Stimulated activated CD4-positive, alpha-beta T cell treated with anti-CD3 and anti-CD28 coated beads, Interleukin-2, amount 100 ng/mL, for 4 hours (primary cell): ENCODE measurements at regions not wholly inside any gene's neighbourhood (a gene's known extent, or its start where the extent isn't known, plus 50 kb on each side); places are given as distances from the start of the nearest gene placed in this dataset.
"Not testable (repeated sequence)": the region's sequence is repeated elsewhere in the genome, so short reads cannot be mapped to it uniquely, and the experiment has no call there.

Experiments
- DNase-seq: peaks from one replicate; pipeline ENCODE4 v3.0.0-alpha.2; 2020; ENCODE audit warnings: low read depth

DNA sequence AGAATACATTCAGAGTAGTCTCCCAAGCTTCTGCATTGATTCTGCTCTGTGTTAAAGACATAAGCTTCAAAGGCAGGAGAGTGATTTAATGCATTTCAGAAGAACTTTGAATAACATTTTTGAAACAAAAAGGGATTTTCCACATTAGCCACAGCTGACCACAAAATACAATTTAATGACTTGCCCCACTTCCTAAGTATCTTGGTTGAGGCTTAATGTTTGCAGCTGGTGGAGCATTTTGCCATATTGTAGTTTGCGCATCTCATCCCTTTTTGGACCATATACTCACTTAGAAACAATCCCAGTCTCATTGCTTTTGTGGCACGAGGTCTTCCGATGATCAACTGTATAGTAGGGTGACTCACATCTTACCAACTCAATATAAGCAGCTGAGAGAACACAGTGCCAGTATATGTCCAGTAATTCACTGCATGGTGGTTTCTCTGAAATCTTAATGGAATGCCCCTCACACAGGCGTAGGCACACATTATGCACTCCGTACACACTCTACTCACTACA lies 455.8 kb upstream of the PTGER4 start:
- no peak for DNase-seq

DNA sequence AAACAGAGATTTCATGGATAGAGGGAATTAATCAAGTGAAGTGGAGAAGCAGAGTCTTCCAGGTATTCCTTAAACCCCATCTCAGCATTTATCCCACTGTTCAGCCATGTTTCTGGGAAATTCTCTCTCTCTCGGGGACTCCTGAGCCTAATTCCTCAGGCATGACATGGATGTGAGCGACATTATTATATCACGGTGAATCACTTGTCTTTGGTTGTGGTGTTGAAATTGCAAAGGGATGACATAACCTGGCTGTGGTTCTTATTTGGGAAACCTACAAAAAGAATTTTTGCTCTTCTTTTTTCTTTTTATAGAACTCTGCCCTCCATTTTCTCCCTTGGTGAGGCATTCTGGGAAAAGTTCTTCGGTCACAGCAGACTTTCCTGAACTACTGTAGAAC lies 457.9 kb upstream of the PTGER4 start:
- DNase-seq: no peak

DNA sequence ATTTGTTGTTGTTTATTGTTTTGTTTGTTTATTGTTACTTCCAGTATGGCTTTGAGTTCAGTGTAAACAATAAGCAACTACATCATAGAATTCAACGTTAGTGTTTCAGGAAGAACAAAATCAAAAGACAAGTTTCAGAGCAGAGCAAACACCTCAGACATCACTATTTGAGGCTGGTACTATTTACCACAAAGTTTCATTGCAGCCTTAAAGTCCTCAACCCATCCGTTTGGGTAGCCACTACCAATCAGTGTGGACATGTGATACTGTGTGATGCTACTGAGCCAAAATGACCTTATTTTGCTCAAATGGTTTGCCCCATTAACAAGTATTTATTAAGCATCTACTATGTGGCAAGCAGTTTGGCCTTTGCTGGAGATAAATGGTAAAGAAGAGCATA lies 458.5 kb upstream of the PTGER4 start:
- no peak for DNase-seq

DNA sequence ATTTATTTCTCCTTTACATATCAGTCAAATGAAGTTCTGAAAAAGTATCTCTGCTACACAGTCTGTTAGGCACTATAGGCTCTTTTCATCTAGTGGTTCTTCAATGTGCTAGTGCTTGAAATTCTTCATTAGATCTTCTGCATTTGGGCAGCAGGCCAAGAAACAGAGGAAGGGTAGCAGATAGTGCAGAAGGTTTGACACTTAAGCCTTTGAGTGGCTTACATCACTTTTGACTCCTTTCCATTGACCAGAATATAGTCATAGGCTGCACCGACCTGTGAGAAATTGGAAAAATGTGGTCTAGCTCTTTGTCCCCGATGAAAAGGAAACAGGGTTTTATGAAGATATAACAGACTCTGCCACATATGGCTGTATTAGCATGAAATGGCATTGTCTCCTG lies 459.5 kb upstream of the PTGER4 start:
- DNase-seq: no peak

DNA sequence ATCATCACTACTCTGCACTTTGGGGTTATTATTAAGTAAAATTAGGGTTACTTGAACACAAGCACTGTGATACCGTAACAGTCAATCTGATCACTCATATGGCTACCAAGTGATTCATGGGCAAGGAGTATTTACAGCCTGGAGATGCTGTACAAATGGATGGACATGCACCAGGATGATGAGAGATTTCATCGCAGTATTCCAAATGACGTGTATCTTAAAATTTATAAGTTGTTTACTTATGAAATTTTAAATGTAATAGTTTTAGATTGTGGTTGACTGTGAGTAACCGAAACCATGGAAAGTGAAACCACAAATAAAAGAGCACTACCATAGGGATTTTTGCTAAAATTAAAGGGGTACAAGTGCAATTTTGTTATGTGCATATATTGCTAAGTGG lies 462.2 kb upstream of the PTGER4 start:
- DNase-seq: no peak

DNA sequence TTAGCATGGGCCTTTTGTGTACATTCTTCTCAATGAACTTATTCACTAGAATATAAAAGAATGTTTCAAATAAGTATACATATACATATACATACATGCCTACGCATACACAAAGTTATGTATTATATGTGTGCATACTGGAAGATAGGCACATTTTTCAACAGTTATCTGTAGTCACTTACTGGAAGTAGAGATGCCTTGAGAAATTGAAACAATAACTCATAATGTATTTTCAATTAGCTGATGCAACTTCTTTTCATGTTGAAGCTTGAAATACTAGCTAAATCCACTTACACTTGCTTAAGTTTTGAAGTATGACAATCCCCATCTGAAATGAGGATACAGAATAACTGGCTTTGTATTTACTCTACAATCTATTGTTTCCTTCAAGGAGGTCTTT lies 469.0 kb upstream of the PTGER4 start:
- no peak for DNase-seq

DNA sequence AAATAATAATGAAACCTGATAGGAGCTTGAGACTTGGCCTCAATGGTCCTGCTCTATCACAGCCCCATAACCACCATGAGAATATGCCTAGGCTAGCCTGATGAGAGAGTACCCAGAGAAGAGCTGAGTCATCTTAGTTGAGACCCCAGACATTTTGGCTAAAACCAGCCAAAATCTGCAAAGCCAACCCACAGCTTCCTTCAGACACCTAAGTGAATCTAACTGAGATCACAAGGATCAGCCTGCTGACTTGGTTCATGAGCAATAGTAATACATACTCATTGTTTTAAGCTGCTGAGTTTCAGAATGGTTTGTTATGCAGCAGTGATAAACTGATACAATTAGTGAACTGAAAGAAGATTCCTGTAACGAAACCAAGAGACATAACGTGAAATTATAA lies 473.7 kb upstream of the PTGER4 start:
- no peak for DNase-seq

GRCh38 chr5:40204144-40204543 lies 475.6 kb upstream of the PTGER4 start:
- DNase-seq: no peak

DNA sequence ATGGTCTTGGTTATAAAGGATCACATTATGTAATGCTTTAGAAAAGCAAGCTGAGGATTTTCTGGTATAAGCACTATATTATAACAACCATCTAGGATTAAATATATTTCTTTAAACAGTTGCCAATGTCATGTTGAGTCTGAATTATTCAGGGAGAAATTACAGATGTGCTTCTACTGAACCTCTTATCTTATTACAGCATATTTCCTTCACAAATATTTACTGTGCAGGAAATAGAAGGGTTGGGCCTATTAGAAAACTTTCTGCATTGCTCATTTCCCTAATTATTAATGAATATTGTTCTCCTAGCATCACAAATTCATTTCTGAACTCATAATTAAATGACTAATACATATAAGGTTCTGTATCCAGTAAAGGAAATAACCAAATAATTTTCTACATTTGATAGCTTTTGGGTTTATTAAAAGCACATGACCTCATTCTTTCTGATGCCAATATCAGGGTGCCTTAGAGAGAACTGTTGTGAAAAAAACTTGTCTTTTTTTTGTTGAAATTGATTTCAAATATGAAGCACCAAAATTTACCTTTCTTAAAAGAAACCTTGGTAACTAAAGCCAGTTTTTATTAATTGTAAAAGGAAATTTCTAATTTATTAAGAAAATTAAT lies 476.8 kb upstream of the PTGER4 start:
- no peak for DNase-seq

DNA sequence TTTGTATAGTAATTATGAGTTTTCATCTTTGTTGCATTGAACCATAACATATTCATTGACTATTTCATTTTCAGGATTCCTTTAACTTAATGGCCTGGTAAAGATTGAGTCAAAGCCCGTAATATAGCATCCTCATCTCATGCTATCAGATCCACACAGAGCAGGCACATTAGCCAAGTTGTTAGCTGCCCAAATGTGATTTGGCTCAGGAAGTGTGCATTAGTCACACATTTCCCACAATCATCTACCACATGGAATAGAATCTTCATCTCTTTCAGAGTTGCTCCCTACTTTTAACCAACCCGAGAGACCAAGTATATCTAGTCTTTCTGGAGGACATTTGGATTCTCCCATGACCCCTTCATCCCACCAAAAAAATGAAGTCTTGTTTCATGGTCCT lies 481.0 kb upstream of the PTGER4 start:
- DNase-seq: no peak

- DNase-seq: not testable (repeated sequence)
These were observed 484.1 kb upstream of the PTGER4 start for GRCh38 chr5:40195574-40195973.

- no peak for DNase-seq
These were observed 488.6 kb upstream of the PTGER4 start for GRCh38 chr5:40191150-40191549.

DNA sequence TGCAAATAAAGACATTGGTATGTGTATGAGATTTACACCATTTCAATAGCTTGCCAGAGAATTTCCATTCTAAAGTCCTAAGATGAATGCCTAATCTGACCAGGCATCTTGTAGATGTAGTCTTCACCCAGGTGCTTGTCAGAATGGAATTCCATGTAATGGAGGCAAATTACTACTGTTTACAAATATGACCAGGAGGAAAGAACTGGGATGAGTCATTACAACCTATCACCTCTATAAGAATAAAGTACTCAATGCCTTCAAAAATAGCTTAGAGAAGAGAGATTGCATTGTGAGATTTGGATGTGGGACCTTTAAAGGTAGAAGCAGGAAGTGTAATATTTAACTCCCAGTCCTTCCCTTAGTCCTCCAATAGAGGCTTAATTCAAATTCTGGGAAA lies 507.0 kb upstream of the PTGER4 start:
- no peak for DNase-seq

- no peak for DNase-seq
These were observed 507.7 kb upstream of the PTGER4 start for GRCh38 chr5:40171971-40172370.

- no peak for DNase-seq
These were observed 512.4 kb upstream of the PTGER4 start for GRCh38 chr5:40167283-40167682.

DNA sequence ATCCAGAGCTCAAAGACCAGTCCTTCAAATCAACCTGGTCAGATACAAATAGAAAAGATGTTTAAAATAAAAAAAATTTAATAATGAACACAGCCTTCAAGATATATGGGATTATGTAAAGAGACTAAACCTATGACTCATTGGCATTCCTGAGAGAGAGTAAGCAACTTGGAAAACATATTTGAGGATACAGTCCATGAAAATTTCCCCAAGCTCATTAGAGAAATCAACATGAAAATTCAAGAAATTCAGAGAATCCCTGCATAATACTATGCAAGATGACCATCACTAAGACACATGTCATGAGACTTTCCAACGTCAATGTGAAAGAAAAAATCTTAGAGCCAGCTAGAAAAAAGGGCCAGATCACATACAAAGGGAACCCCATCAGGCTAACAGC lies 512.9 kb upstream of the PTGER4 start:
- no peak for DNase-seq

DNA sequence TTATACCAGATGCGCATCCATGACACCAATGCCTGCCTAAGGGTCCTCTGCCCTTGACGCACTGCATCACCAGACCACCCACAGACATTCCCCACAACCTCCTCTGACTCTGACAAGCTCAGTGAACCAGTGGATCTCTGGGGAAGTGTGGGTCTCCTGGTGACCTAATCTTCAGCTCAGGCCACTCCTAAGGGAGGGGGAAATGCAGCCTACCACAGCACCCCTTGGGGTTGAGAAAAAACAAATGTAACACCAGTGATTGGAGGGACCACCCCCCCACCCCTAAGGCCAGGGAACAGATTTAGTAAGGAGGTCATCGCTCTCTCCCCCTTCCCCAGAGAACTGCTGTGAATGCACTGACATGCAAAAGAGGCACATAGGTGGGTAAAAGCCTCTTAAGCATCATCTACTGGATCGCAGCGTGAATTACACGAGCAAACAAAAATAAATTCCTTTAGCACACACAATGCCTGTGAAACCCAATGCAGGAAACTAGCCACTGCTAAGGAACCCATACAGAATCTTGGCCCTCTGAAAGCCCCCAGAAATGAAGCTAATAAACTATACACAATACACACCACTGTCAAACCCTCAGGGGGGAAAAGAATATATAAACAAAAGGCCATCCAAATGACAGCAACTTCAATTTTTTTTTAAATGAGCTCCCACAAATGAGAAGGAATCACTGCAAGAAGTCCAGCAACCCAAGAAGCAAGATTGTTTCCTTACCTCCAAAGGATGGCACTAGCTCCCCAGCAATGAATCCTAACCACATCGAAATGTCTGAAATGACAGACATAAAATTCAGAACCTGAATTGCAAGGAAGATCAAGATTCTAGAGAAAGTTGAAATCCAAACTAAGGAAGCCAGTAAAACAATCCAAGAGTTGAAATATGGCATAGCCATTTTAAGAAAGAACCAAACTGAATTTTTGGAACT lies 513.7 kb upstream of the PTGER4 start:
- no peak for DNase-seq

DNA sequence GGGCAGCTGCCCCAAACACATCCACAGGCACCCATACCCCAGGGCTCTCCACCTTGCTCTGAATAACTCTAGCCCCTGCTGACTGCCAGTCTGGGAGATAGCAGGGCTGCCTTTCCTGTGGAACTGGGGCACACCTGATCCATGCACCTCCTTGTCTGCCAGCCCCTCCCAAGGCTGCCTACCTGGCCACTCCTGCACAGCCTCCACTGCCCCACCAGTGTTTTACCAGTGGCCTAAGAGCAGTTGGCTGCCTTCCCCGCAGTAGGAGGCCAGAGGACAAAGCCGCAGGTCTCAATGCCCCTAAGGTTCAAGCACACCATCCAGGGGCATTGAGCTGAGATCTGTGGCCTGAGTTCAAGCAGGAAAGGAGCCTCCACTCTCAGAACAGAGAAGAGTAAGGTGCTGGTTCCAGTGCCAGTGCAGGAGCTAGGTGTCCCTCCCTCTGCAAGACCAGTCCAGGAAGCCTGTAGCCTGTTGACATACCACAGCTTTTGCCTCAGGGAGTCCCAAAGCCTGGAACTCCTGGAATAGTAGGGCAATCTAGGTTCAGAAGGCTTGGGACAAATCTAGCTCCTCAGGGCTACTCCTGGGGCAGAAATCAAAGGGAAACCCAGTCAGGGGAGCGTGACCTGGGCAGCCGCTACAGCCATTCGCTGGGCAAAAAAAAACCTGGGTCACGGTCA lies 514.5 kb upstream of the PTGER4 start:
- DNase-seq: no peak

GRCh38 chr5:40160435-40160834 lies 519.3 kb upstream of the PTGER4 start:
- DNase-seq: no peak

DNA sequence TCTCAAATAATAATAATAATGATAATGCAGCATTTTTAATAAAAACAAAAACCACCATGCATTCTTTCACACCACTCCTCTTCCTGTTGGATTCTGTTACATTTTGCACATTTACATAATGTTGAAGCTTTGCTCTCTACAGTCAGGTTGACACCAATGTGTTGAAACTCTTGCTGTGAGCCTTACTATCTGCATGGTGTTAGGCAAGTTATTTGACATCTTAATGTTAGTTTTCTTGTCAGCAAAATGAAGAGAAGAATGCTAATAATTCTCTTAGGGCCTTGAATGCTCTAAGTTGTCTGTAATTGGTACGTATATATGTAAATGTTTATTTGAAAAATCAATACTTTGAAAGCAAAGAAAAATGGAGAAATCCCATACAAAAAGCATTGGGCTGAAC lies 525.5 kb upstream of the PTGER4 start:
- DNase-seq: no peak

DNA sequence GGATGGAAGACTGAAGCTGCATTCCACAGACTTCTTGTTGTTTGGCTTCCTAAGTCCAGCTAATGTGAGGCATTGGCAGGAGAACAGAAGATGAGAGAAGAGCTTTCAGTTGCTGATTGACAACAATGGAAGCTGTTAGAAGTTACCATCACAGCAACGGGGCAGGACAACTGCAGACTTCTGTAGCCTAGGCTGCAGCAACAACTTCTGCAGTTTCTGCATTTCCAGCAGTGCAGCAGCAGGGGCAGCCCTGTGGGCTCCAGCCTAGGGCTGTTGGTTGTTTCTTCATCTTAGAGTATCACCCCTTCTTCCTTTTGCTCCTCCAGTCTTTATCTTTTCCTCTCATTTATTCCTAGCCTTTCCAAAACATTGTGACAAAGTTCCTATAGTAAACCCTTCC lies 528.8 kb upstream of the PTGER4 start:
- no peak for DNase-seq

GRCh38 chr5:40141896-40142295 lies 537.8 kb upstream of the PTGER4 start:
- no peak for DNase-seq

GRCh38 chr5:40141418-40141817 lies 538.3 kb upstream of the PTGER4 start:
- no peak for DNase-seq
